ENCODE measurements at regions not wholly inside any gene's neighbourhood (a gene's known extent, or its start where the extent isn't known, plus 50 kb on each side); places are given as distances from the start of the nearest gene placed in this dataset.
A peak's percentile ranks its signal among the peaks of the same experiment; 100 is the strongest.

DNA sequence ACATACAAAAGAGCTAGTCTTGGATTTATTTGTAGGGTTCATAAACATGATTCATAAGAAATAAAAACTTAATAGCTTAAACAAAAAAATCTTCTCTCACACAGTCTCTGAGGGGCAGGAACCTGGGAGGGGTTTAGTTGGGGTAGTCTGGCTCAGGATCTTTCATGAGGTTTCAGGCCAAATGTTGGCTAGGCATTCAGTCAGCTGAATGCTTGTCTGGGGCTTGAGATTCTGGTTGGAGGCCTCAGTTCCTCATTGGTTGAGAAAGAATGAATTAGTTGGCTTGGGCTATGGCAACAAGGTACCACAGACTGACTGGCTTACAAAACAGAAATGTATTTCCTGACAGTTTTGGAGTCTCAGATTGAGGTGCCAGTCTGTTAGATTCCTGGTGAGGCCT lies 74.3 kb downstream of the ANKRD7 start:
- DNase-seq: no peak

- no peak for DNase-seq
Measured at GRCh38 chr7:118300177-118300576, 75.7 kb downstream of the ANKRD7 start.

DNA sequence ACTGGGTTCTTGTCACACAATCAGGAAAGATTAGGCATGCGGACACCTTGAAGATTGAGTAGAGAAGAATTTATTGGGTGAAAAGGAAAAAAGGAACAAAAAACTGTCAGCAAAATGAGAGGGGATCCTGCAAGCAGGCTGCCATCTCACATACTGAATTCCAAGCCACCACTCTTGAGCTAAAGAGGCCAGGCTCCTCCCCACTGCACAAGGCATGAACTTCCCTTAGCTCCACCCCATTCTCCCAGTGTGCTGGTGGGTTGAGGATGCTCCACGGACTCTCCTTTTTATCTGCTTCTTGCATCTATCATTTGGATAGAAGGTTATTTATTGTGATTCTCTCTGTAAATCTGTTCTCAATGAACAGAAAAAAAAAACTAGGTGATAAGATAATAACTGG lies 79.6 kb downstream of the ANKRD7 start:
- no peak for DNase-seq

GRCh38 chr7:118305671-118306070 lies 81.2 kb downstream of the ANKRD7 start:
- DNase-seq: no peak

- DNase-seq: no peak
Measured at GRCh38 chr7:118306771-118307170, 82.3 kb downstream of the ANKRD7 start.

DNA sequence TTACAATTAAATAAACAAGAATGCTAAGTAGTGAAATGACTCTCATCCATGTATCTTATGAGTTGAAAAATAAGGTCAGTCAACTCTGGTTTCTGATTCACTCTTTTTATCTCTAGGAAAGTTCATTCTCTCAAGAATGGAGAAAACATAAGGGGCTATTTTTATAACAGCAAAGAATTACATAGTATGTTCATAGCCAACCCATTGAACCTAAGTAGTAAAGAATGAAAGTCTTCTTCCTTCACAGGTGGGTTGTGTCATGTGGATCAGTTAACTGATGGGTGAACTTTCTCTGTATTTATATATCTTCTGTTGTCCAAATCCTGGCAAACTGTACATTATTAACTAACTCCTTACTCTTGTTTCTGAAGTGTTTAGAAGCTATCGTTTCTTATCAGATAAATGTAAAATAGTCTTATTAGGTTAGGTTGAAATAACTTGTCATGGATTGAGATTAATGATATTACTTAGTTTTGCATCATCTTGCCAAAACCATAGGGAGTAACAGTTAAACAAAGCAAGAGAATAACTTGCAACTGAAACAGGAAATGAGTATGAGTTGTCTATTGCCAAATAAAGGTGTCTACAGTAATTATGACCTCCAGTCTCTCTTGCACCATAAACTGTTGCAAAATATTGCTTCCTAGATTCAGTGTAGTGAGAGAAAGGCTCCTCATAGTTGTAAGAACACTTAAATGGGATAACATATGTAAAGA lies 86.8 kb downstream of the ANKRD7 start:
- peak; percentile 76 to 89 for DNase-seq

DNA sequence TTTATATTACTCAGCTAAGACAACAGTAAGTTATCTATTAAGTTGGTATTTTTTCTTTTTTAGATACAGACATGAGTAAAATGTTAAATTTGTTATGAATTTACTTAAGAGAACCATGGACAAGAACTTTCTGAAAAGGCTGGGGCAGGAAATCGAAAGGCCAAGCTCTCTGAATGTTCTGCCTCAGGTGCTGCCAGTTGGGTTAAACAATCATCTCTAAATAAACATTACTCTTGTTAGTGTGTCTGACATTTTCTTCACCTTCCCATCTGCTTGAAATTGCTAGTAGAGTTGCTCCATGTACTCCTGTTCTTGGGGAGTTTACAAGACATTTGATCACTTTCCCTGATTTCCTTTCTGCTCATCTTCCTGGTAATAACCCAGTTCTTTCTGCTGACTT lies 87.5 kb downstream of the ANKRD7 start:
- DNase-seq: no peak

GRCh38 chr7:118312966-118313365 lies 88.5 kb downstream of the ANKRD7 start:
- peak; percentile 30 to 42 for DNase-seq

- no peak for DNase-seq
Measured at GRCh38 chr7:118324790-118325449, 100.4 kb downstream of the ANKRD7 start.

GRCh38 chr7:118325450-118325808 lies 100.9 kb downstream of the ANKRD7 start:
- DNase-seq: no peak

GRCh38 chr7:118327174-118327573 lies 102.7 kb downstream of the ANKRD7 start:
- no peak for DNase-seq

DNA sequence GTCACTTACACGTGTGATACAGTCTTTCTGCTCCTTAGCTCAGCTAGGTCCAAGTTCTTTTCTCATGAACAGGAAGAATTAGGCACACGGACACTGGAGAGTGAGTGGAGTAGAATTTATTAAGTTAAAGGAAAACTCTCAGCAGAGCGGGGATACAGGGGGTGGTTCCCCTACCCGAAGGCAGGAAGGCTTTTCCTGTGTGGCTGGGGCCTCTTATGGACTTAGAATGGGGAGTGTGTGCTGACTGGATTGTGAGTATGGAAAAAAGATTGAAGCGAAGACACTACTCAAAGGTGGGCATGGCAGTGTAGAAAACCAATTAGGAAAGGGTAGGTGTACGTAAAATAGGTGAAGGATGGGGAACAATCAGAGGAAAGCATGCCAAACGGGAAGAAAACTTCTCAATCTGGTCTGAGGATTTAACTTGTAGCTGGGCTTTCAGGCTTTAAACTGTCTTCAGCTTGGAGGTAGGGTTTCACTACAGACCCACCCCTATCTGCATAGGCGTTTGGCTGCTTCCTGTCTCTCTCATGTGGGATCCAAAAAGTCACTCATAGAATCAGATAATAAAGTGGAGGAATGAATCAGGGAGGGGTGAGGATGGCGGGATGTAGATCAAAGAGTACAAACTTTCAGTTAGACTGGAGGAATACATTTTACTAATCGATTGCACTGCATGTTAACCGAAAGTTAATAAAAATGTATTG lies 104.2 kb downstream of the ANKRD7 start:
- no peak for DNase-seq

- no peak for DNase-seq
Measured at GRCh38 chr7:118330388-118330787, 105.9 kb downstream of the ANKRD7 start.

DNA sequence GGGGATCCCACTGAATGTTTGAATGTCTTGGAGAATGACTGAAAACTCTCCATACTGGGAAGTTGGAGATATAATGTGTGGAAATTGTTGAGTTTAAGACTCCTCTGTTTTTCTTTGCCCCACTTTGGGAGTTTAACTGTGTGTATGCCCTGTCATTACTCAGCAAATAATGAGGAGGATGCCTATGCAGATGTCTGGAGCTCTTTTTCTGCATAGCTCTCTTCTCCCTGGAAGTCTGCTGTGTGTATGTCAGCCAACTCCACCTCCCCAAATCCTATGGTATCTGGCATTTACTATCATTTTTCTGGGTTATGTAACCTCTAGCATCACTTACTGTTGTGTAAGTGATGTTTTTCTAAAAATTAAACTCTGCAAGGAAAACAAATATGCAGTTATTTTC lies 122.2 kb downstream of the ANKRD7 start:
- DNase-seq: no peak

DNA sequence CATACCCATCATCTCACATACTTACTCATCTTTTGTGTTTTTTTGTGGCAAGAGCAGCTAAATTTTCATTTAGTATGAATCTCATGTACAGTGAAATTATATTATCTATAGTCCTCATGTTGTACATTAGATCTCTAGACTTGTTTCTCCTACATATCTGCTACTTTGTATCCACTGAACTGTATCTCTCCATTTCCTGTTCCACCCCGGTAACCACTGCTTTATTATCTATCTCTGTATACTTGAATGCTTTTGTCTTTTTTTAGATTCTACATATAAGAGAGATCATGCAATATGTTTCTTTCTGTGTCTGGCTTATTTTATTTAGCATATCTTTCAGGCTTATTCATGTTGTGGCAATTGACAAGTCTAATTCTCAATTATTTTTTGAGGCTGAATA lies 125.1 kb downstream of the ANKRD7 start:
- no peak for DNase-seq

DNA sequence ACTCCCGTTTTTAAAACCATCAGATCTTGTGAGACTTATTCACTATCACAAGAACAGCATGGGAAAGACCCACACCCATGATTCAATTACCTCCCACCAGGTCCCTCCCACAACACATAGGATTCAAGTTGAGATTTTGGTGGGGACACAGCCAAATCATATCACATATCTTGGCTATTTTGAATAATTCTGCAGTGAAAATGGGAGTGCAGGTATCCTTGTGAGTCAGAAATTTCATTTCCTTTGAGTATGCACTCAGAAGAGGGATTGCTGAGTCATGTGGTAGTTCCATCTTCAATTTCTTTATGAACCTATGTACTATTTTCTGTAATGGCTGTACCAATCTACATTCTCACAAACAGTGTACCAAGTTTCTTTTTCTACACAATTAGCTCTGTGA lies 125.8 kb downstream of the ANKRD7 start:
- no peak for DNase-seq

DNA sequence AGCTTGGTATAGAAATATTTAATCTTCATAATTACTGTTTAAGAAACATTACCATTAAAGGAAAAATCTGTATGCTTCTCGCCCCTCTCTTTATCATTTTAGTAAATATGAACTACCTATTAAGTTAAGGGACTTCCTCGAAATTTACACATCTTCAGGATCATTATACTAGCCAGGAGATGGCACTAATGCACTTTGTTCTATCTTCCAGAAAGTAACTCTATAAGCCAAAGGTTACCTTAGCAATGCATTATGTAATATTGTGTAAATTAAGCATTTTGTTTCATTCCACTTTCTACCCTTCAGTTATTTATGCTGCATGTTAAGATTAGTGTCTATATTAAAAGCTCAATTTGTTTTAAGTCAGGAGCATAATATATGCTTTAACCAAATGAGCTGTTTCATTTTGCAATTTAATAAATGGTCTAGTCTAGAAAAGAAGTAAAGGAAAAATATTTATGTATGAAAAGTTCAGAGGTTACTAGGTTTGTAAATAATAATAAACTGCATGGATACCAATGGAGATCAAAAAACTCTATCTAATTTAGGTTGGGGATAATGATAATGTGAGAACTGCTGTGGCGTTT lies 128.5 kb downstream of the ANKRD7 start:
- DNase-seq: peak in 1 of 2 donors; percentile 8

- no peak for DNase-seq
Measured at GRCh38 chr7:118366363-118366762, 141.9 kb downstream of the ANKRD7 start.

- no peak for DNase-seq
Measured at GRCh38 chr7:118368958-118369357, 144.5 kb downstream of the ANKRD7 start.

DNA sequence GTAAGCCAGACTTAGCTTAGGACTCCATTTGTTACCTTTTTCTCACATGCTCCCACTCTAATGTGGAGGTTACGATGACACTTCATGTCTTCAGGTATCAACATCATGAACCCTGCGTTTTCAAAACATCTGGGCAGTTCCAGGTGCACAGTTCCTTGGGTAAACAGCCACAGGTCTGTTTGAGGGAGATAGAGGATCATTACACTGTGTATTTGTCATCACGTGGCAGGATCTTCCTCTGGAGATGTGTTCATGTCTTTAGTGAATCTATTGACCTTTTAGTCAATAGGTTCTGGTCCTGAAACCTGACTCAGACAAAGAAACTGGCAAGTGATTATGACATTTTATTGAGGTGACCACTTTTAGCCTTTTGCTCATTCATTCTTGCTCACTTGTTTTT lies 145.5 kb downstream of the ANKRD7 start:
- no peak for DNase-seq

- no peak for DNase-seq
Measured at GRCh38 chr7:118372530-118372929, 148.0 kb downstream of the ANKRD7 start.

DNA sequence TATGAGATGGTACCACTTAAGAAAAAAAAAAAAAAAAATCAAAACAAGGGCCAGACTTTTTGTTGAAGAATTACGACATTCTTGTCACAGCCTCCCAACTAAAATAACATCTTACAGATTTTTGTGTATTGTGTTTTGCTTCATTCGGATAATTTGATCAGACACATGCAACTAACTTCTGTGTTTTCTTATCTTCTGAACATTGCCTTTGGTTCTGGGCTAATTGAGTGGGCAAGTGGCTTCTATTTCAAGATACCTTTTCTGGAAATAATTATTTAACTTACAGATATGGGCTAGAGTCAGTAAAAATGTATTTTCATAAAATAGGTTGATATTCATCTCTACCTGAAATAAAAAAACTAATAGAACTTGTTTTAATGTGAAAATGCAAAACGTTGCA lies 165.1 kb downstream of the ANKRD7 start:
- no peak for DNase-seq

DNA sequence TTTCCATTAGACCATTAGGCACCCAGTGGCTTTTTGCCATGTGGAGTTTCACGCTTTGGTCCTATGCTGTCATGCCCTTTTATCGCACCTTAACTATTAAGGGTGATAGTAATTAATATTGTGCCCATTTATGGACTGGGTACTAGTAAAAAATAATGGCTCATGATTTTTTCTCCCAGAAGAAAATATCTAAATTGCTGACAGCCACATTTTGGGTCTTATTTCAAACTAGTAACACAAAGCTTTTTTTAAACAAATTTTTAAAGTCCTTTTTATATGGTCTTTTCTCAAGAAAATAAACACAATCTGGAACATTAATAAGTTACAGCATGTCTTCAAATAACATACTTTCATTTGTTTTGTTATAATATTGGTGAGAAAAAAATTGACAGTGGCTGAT lies 179.7 kb downstream of the ANKRD7 start:
- DNase-seq: no peak

DNA sequence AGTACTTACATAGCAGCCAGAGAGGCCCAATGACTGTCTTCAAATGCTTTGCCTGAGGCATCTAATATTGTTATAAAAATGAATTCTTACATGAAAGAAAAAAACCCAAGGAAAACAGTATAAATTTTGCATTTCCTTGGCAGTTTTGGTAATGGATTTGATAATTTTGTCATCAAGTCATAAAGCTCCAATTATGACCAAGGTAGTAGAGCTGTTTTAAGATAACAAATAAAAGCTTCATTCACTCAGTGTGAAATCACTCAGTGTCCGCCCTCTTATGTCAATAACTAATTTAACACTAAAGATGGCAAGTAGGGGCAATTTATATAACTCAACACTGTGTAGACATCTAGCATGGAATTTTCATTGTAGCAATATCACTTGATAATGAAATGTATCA lies 193.9 kb downstream of the ANKRD7 start:
- no peak for DNase-seq
